ENCODE measurements at regions not wholly inside any gene's neighbourhood (a gene's known extent, or its start where the extent isn't known, plus 50 kb on each side); places are given as distances from the start of the nearest gene placed in this dataset.

GRCh38 chr14:54083549-54084239 is 127.1 kb upstream of the BMP4 start:
- Histone ChIP-seq H3K36me3 (no peaks in the 10 kb centered on the region), H3K4me3 (ENCODE audit: low read depth in 1 of 2, low read length in 1 of 2) (no peak overlapping the region), H3K27ac (no peak overlapping the region), H3K27me3 (no peaks in the 10 kb centered on the region), H3K9me3 (no peaks in the 10 kb centered on the region), H3K4me1 (ENCODE audit: control insufficient read depth in 1 of 2, insufficient read depth in 1 of 2, low read depth in 1 of 2, low read length in 1 of 2) (no peaks in the 10 kb centered on the region)
- TF ChIP-seq CTCF (IDR thresholded peaks at IDR 0.05) = no peak

GRCh38 chr14:54085232-54085761 is 128.7 kb upstream of the BMP4 start:
- Histone ChIP-seq H3K9me3 (no peaks in the 10 kb centered on the region), H3K27me3 (no peaks in the 10 kb centered on the region), H3K4me3 (ENCODE audit: low read depth in 1 of 2, low read length in 1 of 2) (no peak overlapping the region), H3K36me3 (no peaks in the 10 kb centered on the region), H3K4me1 (ENCODE audit: control insufficient read depth in 1 of 2, insufficient read depth in 1 of 2, low read depth in 1 of 2, low read length in 1 of 2) (no peaks in the 10 kb centered on the region), H3K27ac (no peak overlapping the region)
- TF ChIP-seq CTCF (IDR thresholded peaks at IDR 0.05) = no peak

- Histone ChIP-seq H3K9me3 (no peaks in the 10 kb centered on the region), H3K4me3 (ENCODE audit: low read depth in 1 of 2, low read length in 1 of 2) (no peak overlapping the region), H3K4me1 (ENCODE audit: control insufficient read depth in 1 of 2, insufficient read depth in 1 of 2, low read depth in 1 of 2, low read length in 1 of 2) (no peaks in the 10 kb centered on the region), H3K36me3 (no peaks in the 10 kb centered on the region), H3K27me3 (no peaks in the 10 kb centered on the region), H3K27ac (no peak overlapping the region)
- TF ChIP-seq CTCF (IDR thresholded peaks at IDR 0.05) = no peak
Observed at GRCh38 chr14:54085841-54086240, 129.2 kb upstream of the BMP4 start.

- H3K27ac ChIP-seq = no peak overlapping the region
- no peak for TF ChIP-seq CTCF (IDR thresholded peaks at IDR 0.05)
- H3K27me3 ChIP-seq = no peaks in the 10 kb centered on the region
- no peak overlapping the region for H3K4me3 ChIP-seq (ENCODE audit: low read depth in 1 of 2, low read length in 1 of 2)
- no peaks in the 10 kb centered on the region for H3K4me1 ChIP-seq (ENCODE audit: control insufficient read depth in 1 of 2, insufficient read depth in 1 of 2, low read depth in 1 of 2, low read length in 1 of 2)
- no peaks in the 10 kb centered on the region for H3K36me3 ChIP-seq
- H3K9me3 ChIP-seq = no peaks in the 10 kb centered on the region
Observed at GRCh38 chr14:54086767-54087166, 130.1 kb upstream of the BMP4 start.

- Histone ChIP-seq H3K4me1 (ENCODE audit: control insufficient read depth in 1 of 2, insufficient read depth in 1 of 2, low read depth in 1 of 2, low read length in 1 of 2) (no peaks in the 10 kb centered on the region), H3K27ac (no peak overlapping the region), H3K27me3 (no peaks in the 10 kb centered on the region), H3K4me3 (ENCODE audit: low read depth in 1 of 2, low read length in 1 of 2) (no peak overlapping the region), H3K9me3 (no peaks in the 10 kb centered on the region), H3K36me3 (no peaks in the 10 kb centered on the region)
- TF ChIP-seq CTCF (IDR thresholded peaks at IDR 0.05) = no peak
Observed at GRCh38 chr14:54087376-54087775, 130.8 kb upstream of the BMP4 start.
